PC-3 (cell line): ENCODE measurements at regions not wholly inside any gene's neighbourhood (a gene's known extent, or its start where the extent isn't known, plus 50 kb on each side); places are given as distances from the start of the nearest gene placed in this dataset.

Experiments used
- EZH2phosphoT487 ChIP-seq: fragments of 300-600 bp; sonication (generic); IDR thresholded peaks from 2 replicates; pipeline ENCODE4 v1.6.1; 2018; ENCODE audit warnings: mild to moderate bottlenecking, antibody characterized with exemption, low read length, borderline replicate concordance
- TF ChIP-seq, protein P1 (sequence below): fragments of 300-600 bp; sonication (generic); conservative IDR thresholded peaks from 2 replicates; pipeline ENCODE4 v1.5.1; 2017; ENCODE audit warnings: antibody characterized with exemption, low read depth, mild to moderate bottlenecking, low read length

DNA sequence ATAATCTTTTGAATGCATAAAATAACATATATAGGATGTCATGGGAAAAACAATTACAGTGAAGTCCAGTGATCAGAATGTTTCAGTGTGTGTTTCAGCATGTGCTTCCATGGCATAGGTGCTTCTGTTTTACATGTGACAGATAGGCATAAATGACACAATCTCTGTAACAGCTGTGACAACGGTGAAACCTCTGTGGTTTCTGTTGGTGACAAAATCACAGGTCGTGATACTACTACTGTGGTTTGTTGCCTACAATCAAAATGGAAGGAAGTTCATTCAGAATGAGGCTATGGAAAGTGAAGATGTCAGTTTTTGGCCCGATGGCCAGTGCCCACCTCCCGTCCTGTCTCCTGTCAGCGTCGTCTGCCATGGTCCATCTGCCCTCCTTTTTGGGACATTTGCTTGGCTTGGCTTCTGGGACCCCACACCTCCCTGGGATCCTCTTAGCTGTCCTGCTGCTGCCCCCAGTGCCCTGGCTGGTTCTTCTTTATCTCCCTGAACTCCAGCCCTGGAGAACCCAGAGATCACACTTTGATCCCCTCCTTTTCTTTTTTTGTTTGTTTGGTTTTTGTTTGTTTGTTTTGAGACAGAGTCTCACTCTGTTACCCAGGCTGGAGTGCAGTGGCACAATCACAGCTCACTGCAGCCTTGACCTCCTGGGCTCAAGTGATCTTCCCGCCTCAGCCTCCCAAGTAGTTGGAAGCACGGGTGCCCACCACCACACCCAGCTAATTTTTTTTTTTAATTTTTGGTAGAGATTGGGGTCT is 79.3 kb upstream of the NAA20 start:
- TF ChIP-seq, protein P1, sequence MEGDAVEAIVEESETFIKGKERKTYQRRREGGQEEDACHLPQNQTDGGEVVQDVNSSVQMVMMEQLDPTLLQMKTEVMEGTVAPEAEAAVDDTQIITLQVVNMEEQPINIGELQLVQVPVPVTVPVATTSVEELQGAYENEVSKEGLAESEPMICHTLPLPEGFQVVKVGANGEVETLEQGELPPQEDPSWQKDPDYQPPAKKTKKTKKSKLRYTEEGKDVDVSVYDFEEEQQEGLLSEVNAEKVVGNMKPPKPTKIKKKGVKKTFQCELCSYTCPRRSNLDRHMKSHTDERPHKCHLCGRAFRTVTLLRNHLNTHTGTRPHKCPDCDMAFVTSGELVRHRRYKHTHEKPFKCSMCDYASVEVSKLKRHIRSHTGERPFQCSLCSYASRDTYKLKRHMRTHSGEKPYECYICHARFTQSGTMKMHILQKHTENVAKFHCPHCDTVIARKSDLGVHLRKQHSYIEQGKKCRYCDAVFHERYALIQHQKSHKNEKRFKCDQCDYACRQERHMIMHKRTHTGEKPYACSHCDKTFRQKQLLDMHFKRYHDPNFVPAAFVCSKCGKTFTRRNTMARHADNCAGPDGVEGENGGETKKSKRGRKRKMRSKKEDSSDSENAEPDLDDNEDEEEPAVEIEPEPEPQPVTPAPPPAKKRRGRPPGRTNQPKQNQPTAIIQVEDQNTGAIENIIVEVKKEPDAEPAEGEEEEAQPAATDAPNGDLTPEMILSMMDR = no peak
- no peak for TF ChIP-seq EZH2phosphoT487
